Mesendoderm (in vitro differentiated cells): ENCODE measurements at regions not wholly inside any gene's neighbourhood (a gene's known extent, or its start where the extent isn't known, plus 50 kb on each side); places are given as distances from the start of the nearest gene placed in this dataset.
"Not testable (repeated sequence)": the region's sequence is repeated elsewhere in the genome, so short reads cannot be mapped to it uniquely, and the experiment has no call there.

ENCODE experiments used
- DNase-seq: peaks from one replicate; pipeline ENCODE4 v3.0.0; 2013
- H2AK5ac ChIP-seq: 2 replicates; pipeline ENCODE4 v1.6.1; 2013; ENCODE audit warnings: low read length, inconsistent platforms
- H2BK120ac ChIP-seq: 2 replicates; pipeline ENCODE4 v1.6.1; 2013; ENCODE audit warnings: low read depth, mild to moderate bottlenecking, low read length, moderate library complexity, mixed read lengths
- H2BK15ac ChIP-seq: replicated peaks from 2 replicates; pipeline ENCODE4 v1.6.1; 2013; ENCODE audit warnings: low read depth, mild to moderate bottlenecking, moderate library complexity
- H2BK5ac ChIP-seq: 2 replicates; pipeline ENCODE4 v1.6.1; 2013; ENCODE audit warnings: low read length, inconsistent platforms
- H3K18ac ChIP-seq: 2 replicates; pipeline ENCODE4 v1.6.1; 2013; ENCODE audit warnings: mild to moderate bottlenecking, low read length, mixed read lengths
- H3K23ac ChIP-seq: one replicate; pipeline ENCODE4 v1.6.1; 2013; ENCODE audit warnings: low read length
- H3K27ac ChIP-seq: 2 replicates; pipeline ENCODE4 v1.5.1; 2013; ENCODE audit warnings: low read depth, mild to moderate bottlenecking, inconsistent platforms, low read length, moderate library complexity
- H3K27me3 ChIP-seq: 2 replicates; pipeline ENCODE4 v1.6.1; 2013; ENCODE audit warnings: low read length, control low read depth, mild to moderate bottlenecking, inconsistent platforms; ENCODE audit not compliant: insufficient read depth, poor library complexity
- H3K36me3 ChIP-seq: 2 replicates; pipeline ENCODE4 v1.6.1; 2013; ENCODE audit warnings: low read length, inconsistent platforms; ENCODE audit not compliant: control insufficient read depth, insufficient read depth
- H3K4ac ChIP-seq: one replicate; pipeline ENCODE4 v1.6.1; 2013; ENCODE audit warnings: low read depth, mild to moderate bottlenecking, low read length, moderate library complexity
- H3K4me1 ChIP-seq: 2 replicates; pipeline ENCODE4 v1.6.1; 2013; ENCODE audit warnings: low read depth, low read length, inconsistent platforms; ENCODE audit not compliant: control insufficient read depth
- H3K4me2 ChIP-seq: 2 replicates; pipeline ENCODE4 v1.6.1; 2013; ENCODE audit warnings: low read length
- H3K4me3 ChIP-seq: 2 replicates; pipeline ENCODE4 v1.5.1; 2013; ENCODE audit warnings: mild to moderate bottlenecking, low read length
- H3K56ac ChIP-seq: one replicate; pipeline ENCODE4 v1.6.1; 2013; ENCODE audit warnings: low read length
- H3K79me1 ChIP-seq: 2 replicates; pipeline ENCODE4 v1.6.1; 2013; ENCODE audit warnings: low read length, inconsistent platforms
- H3K79me2 ChIP-seq: 2 replicates; pipeline ENCODE4 v1.6.1; 2013; ENCODE audit warnings: mild to moderate bottlenecking, low read length; ENCODE audit not compliant: control insufficient read depth, insufficient read depth
- H3K9ac ChIP-seq: 2 replicates; pipeline ENCODE4 v1.6.1; 2013; ENCODE audit warnings: low read length, inconsistent platforms
- H4K5ac ChIP-seq: one replicate; pipeline ENCODE4 v1.6.1; 2013; ENCODE audit warnings: low read length
- H4K8ac ChIP-seq: one replicate; pipeline ENCODE4 v1.6.1; 2013; ENCODE audit warnings: low read depth, mild to moderate bottlenecking, control low read depth, low read length, moderate library complexity
- WGBS: extraction: QIAGEN DNeasy Blood & Tissue Kit; methylation state at CpG from one replicate; pipeline ENCODE4 v1.1.7; 2013; ENCODE audit warnings: low lambda C conversion rate, missing lambda C conversion rate; ENCODE audit not compliant: insufficient coverage; ENCODE audit errors: extremely low coverage; 5-methylcytosine and 5-hydroxymethylcytosine counted together

- no peak for DNase-seq
- no peak overlapping the region for H2BK15ac ChIP-seq
- H3K4me2 ChIP-seq: no peak overlapping the region
- H2BK5ac ChIP-seq: no peak overlapping the region
- H3K79me2 ChIP-seq: no peaks in the 10 kb centered on the region
- no peak overlapping the region for H2AK5ac ChIP-seq
- no peak overlapping the region for H3K27ac ChIP-seq
- no peak overlapping the region for H4K5ac ChIP-seq
- H3K23ac ChIP-seq: no peak overlapping the region
- H3K36me3 ChIP-seq: no peaks in the 10 kb centered on the region
- H3K27me3 ChIP-seq: no peaks in the 10 kb centered on the region
- H3K79me1 ChIP-seq: no peaks in the 10 kb centered on the region
- H3K4me3 ChIP-seq: no peak overlapping the region
- peaks cover 2% of the 10 kb centered on the region for H3K4me1 ChIP-seq
- H3K9ac ChIP-seq: no peak overlapping the region
- H4K8ac ChIP-seq: no peak overlapping the region
- H3K18ac ChIP-seq: no peak overlapping the region
- no peak overlapping the region for H2BK120ac ChIP-seq
- H3K4ac ChIP-seq: no peak overlapping the region
- no peak overlapping the region for H3K56ac ChIP-seq
- WGBS: no CpG with 5 or more reads among the region's 1 CpG
Measured at GRCh38 chr10:126744571-126744970, 74.1 kb upstream of the C10orf90 start.

- no peak overlapping the region for H3K18ac ChIP-seq
- peak overlapping the region; percentile 50 for H3K56ac ChIP-seq
- H3K4me2 ChIP-seq: no peak overlapping the region
- no peak overlapping the region for H3K4me3 ChIP-seq
- no peak overlapping the region for H3K27ac ChIP-seq
- H4K8ac ChIP-seq: no peak overlapping the region
- H2BK120ac ChIP-seq: no peak overlapping the region
- H3K4ac ChIP-seq: peak overlapping the region; percentile 76
- H3K36me3 ChIP-seq: no peaks in the 10 kb centered on the region
- no CpG with 5 or more reads among the region's 5 CpGs for WGBS
- peak overlapping the region; percentile 39 for H2BK5ac ChIP-seq
- DNase-seq: peak; percentile 91
- no peak overlapping the region for H4K5ac ChIP-seq
- no peak overlapping the region for H2AK5ac ChIP-seq
- no peaks in the 10 kb centered on the region for H3K79me1 ChIP-seq
- no peak overlapping the region for H3K9ac ChIP-seq
- no peak overlapping the region for H2BK15ac ChIP-seq
- H3K79me2 ChIP-seq: no peaks in the 10 kb centered on the region
- H3K23ac ChIP-seq: no peak overlapping the region
- no peaks in the 10 kb centered on the region for H3K27me3 ChIP-seq
- peaks cover 2% of the 10 kb centered on the region for H3K4me1 ChIP-seq
Measured at GRCh38 chr10:126749015-126749655, 78.6 kb upstream of the C10orf90 start.

- H3K23ac ChIP-seq: no peak overlapping the region
- no peak overlapping the region for H3K18ac ChIP-seq
- no peak overlapping the region for H3K56ac ChIP-seq
- WGBS: no CpG with 5 or more reads among the region's 10 CpGs
- no peak overlapping the region for H2BK15ac ChIP-seq
- H3K4ac ChIP-seq: no peak overlapping the region
- no peak overlapping the region for H2BK120ac ChIP-seq
- no peak overlapping the region for H3K9ac ChIP-seq
- no peak overlapping the region for H3K4me3 ChIP-seq
- no peak overlapping the region for H2AK5ac ChIP-seq
- no peaks in the 10 kb centered on the region for H3K79me1 ChIP-seq
- no peak overlapping the region for H2BK5ac ChIP-seq
- H4K8ac ChIP-seq: no peak overlapping the region
- no peaks in the 10 kb centered on the region for H3K79me2 ChIP-seq
- H3K4me2 ChIP-seq: no peak overlapping the region
- no peak for DNase-seq
- H4K5ac ChIP-seq: no peak overlapping the region
- no peaks in the 10 kb centered on the region for H3K27me3 ChIP-seq
- H3K27ac ChIP-seq: no peak overlapping the region
- no peaks in the 10 kb centered on the region for H3K36me3 ChIP-seq
- no peaks in the 10 kb centered on the region for H3K4me1 ChIP-seq
Measured at GRCh38 chr10:126754966-126755365, 84.5 kb upstream of the C10orf90 start.

GRCh38 chr10:126758867-126759266 is 88.4 kb upstream of the C10orf90 start:
- DNase-seq: no peak
- Histone ChIP-seq H3K79me2 (no peaks in the 10 kb centered on the region), H3K23ac (no peak overlapping the region), H4K8ac (no peak overlapping the region), H3K56ac (no peak overlapping the region), H3K4me2 (no peak overlapping the region), H2BK15ac (no peak overlapping the region), H3K27ac (no peak overlapping the region), H3K4ac (no peak overlapping the region), H2BK120ac (no peak overlapping the region), H3K18ac (no peak overlapping the region), H2BK5ac (no peak overlapping the region), H3K4me1 (no peaks in the 10 kb centered on the region), H3K9ac (no peak overlapping the region), H4K5ac (no peak overlapping the region), H3K4me3 (no peak overlapping the region), H3K27me3 (no peaks in the 10 kb centered on the region), H3K79me1 (no peaks in the 10 kb centered on the region), H2AK5ac (no peak overlapping the region), H3K36me3 (no peaks in the 10 kb centered on the region)
- WGBS: no CpG with 5 or more reads among the region's 1 CpG

GRCh38 chr10:126759531-126759930 is 89.0 kb upstream of the C10orf90 start:
- WGBS: no CpG with 5 or more reads among the region's 4 CpGs
- no peak for DNase-seq
- Histone ChIP-seq H3K36me3 (no peaks in the 10 kb centered on the region), H3K27ac (no peak overlapping the region), H3K79me1 (no peaks in the 10 kb centered on the region), H3K56ac (no peak overlapping the region), H3K4ac (no peak overlapping the region), H3K79me2 (no peaks in the 10 kb centered on the region), H3K27me3 (no peaks in the 10 kb centered on the region), H2AK5ac (no peak overlapping the region), H3K4me3 (no peak overlapping the region), H4K8ac (no peak overlapping the region), H3K9ac (no peak overlapping the region), H3K18ac (no peak overlapping the region), H2BK5ac (no peak overlapping the region), H3K4me1 (no peaks in the 10 kb centered on the region), H2BK15ac (no peak overlapping the region), H3K4me2 (no peak overlapping the region), H2BK120ac (no peak overlapping the region), H4K5ac (no peak overlapping the region), H3K23ac (no peak overlapping the region)

GRCh38 chr10:126766646-126767045 is 96.2 kb upstream of the C10orf90 start:
- H3K23ac ChIP-seq, H3K79me2 ChIP-seq, H3K4me2 ChIP-seq, H3K4ac ChIP-seq, H4K8ac ChIP-seq, H3K56ac ChIP-seq, H2BK120ac ChIP-seq, H3K27ac ChIP-seq, H3K18ac ChIP-seq, H3K9ac ChIP-seq, H3K36me3 ChIP-seq, H3K79me1 ChIP-seq, H3K27me3 ChIP-seq, DNase-seq, H2BK15ac ChIP-seq, H4K5ac ChIP-seq, H2BK5ac ChIP-seq, H3K4me1 ChIP-seq, H2AK5ac ChIP-seq, H3K4me3 ChIP-seq: not testable (repeated sequence)
- WGBS: no CpG with 5 or more reads among the region's 6 CpGs
